ENCODE measurements at regions not wholly inside any gene's neighbourhood (a gene's known extent, or its start where the extent isn't known, plus 50 kb on each side); places are given as distances from the start of the nearest gene placed in this dataset.

DNA sequence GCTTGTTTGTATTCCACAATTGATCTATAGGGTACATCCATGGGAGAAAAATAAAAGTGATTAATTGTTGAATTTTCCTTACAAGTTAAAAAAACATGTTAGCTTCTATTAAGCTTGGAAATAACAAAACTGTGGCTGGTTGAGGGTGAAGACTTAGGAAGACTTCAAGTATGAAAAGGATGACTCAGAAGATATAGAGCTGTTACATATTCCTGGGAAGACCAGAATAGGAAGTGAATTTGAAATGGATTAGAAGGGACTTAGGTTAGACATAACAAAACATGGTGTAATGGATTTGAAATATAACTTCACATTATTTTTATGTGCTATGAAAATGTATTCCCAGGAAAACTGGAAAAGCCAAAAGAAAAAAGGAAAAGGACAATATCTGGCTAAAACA lies 732.2 kb downstream of the HDGFL1 start:
- H2BK5ac ChIP-seq (ENCODE audit: low read depth, low read length, poor library complexity, severe bottlenecking): no peak overlapping the region
- no peaks in the 10 kb centered on the region for H3K4me1 ChIP-seq (ENCODE audit: control insufficient read depth, insufficient read depth, low read length)
- H4K20me1 ChIP-seq (ENCODE audit: insufficient read depth, low read length): no peaks in the 10 kb centered on the region
- in situ Hi-C loops (cut with MboI; ENCODE audit: low sequenced_read_pairs) (no loop called here), dilution Hi-C loops (cut with HindIII; ENCODE audit: low sequenced_read_pairs, unreplicated experiment) (no loop called here), intact Hi-C loops (cut with micrococcal nuclease) (no loop called here)
- no peak overlapping the region for H2AK9ac ChIP-seq (replicated peaks; ENCODE audit: low read depth, low read length, poor library complexity)
- ATAC-seq (ENCODE audit: low read depth) (0 out of 2 replicates have a peak, but pooled peaks have one; percentile 27), DNase-seq (peak; percentile 41)
- H2AK5ac ChIP-seq (ENCODE audit: low read depth, low read length): no peak overlapping the region
- H3K36me3 ChIP-seq (ENCODE audit: control insufficient read depth, insufficient read depth, low read length): no peaks in the 10 kb centered on the region
- H4K8ac ChIP-seq (ENCODE audit: low read depth in 2 of 2, low read length in 2 of 2): no peak overlapping the region
- H3K56ac ChIP-seq (ENCODE audit: extremely low read depth, insufficient read depth, low read length): no peak overlapping the region
- no peak overlapping the region for H3K4me2 ChIP-seq (ENCODE audit: low read depth, low read length)
- H3K79me1 ChIP-seq (ENCODE audit: low read depth in 1 of 2, low read length in 2 of 2): no peaks in the 10 kb centered on the region
- no peak overlapping the region for H3K18ac ChIP-seq (ENCODE audit: low read depth, low read length)
- H4K91ac ChIP-seq (ENCODE audit: insufficient read depth, low read depth, low read length): no peak overlapping the region
- H3K4ac ChIP-seq (ENCODE audit: low read depth, low read length): no peak overlapping the region
- no peak overlapping the region for H3K14ac ChIP-seq (replicated peaks; ENCODE audit: low read depth, low read length)
- H3K9me1 ChIP-seq (ENCODE audit: insufficient read depth, low read length): no peaks in the 10 kb centered on the region
- no peak overlapping the region for H3K23ac ChIP-seq (ENCODE audit: low read depth, low read length)
- POLR2A ChIA-PET (ENCODE audit: unreplicated experiment): no interaction called here
- no peak overlapping the region for H2BK20ac ChIP-seq (ENCODE audit: low read depth, low read length)
- H3K27ac ChIP-seq (ENCODE audit: insufficient read depth, low read length): no peak overlapping the region
- no peak overlapping the region for H2BK15ac ChIP-seq (ENCODE audit: low read depth, low read length)
- TF ChIP-seq MAFK (IDR thresholded peaks at IDR 0.05; ENCODE audit: low read depth, low read length): no peak
- TF ChIP-seq RAD21 (IDR thresholded peaks at IDR 0.05; ENCODE audit: low read length): no peak
- TF ChIP-seq CHD1 (IDR thresholded peaks at IDR 0.05; ENCODE audit: low read depth, low read length): no peak
- TF ChIP-seq, protein P1, sequence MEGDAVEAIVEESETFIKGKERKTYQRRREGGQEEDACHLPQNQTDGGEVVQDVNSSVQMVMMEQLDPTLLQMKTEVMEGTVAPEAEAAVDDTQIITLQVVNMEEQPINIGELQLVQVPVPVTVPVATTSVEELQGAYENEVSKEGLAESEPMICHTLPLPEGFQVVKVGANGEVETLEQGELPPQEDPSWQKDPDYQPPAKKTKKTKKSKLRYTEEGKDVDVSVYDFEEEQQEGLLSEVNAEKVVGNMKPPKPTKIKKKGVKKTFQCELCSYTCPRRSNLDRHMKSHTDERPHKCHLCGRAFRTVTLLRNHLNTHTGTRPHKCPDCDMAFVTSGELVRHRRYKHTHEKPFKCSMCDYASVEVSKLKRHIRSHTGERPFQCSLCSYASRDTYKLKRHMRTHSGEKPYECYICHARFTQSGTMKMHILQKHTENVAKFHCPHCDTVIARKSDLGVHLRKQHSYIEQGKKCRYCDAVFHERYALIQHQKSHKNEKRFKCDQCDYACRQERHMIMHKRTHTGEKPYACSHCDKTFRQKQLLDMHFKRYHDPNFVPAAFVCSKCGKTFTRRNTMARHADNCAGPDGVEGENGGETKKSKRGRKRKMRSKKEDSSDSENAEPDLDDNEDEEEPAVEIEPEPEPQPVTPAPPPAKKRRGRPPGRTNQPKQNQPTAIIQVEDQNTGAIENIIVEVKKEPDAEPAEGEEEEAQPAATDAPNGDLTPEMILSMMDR (conservative IDR thresholded peaks at IDR 0.05; ENCODE audit: low read depth, low read length): no peak
- TF ChIP-seq RFX5 (IDR thresholded peaks at IDR 0.05; ENCODE audit: low read depth, low read length): no peak
- TF ChIP-seq MXI1 (IDR thresholded peaks at IDR 0.05; ENCODE audit: borderline replicate concordance, low read depth, low read length): no peak
- no peak for TF ChIP-seq BHLHE40 (IDR thresholded peaks at IDR 0.05; ENCODE audit: low read depth, low read length)
- TF ChIP-seq, protein P2, sequence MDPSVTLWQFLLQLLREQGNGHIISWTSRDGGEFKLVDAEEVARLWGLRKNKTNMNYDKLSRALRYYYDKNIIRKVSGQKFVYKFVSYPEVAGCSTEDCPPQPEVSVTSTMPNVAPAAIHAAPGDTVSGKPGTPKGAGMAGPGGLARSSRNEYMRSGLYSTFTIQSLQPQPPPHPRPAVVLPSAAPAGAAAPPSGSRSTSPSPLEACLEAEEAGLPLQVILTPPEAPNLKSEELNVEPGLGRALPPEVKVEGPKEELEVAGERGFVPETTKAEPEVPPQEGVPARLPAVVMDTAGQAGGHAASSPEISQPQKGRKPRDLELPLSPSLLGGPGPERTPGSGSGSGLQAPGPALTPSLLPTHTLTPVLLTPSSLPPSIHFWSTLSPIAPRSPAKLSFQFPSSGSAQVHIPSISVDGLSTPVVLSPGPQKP (IDR thresholded peaks at IDR 0.05; ENCODE audit: borderline replicate concordance, low read depth, low read length): no peak
- no peak for TF ChIP-seq RCOR1 (IDR thresholded peaks at IDR 0.05; ENCODE audit: insufficient replicate concordance, low read length)
- TF ChIP-seq FOS (IDR thresholded peaks at IDR 0.05; ENCODE audit: low read depth, low read length): no peak
- TF ChIP-seq NFE2L2 (IDR thresholded peaks at IDR 0.05; ENCODE audit: low read depth, low read length): no peak
- TF ChIP-seq, protein P3, sequence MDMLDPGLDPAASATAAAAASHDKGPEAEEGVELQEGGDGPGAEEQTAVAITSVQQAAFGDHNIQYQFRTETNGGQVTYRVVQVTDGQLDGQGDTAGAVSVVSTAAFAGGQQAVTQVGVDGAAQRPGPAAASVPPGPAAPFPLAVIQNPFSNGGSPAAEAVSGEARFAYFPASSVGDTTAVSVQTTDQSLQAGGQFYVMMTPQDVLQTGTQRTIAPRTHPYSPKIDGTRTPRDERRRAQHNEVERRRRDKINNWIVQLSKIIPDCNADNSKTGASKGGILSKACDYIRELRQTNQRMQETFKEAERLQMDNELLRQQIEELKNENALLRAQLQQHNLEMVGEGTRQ (IDR thresholded peaks at IDR 0.05; ENCODE audit: low read depth, low read length): no peak
- no peak for TF ChIP-seq MAZ (IDR thresholded peaks at IDR 0.05; ENCODE audit: borderline replicate concordance, low read depth, low read length)
- no peak for TF ChIP-seq SMC3 (IDR thresholded peaks at IDR 0.05; ENCODE audit: low read depth, low read length)
- TF ChIP-seq CEBPB (IDR thresholded peaks at IDR 0.05; ENCODE audit: low read depth, low read length): no peak
- H3K4me3 ChIP-seq (ENCODE audit: insufficient read depth, low read depth, low read length): no peak overlapping the region
- no peak overlapping the region for H2AFZ ChIP-seq (replicated peaks; ENCODE audit: low read length, poor library complexity)
- H3K27me3 ChIP-seq (ENCODE audit: control insufficient read depth, insufficient read depth, low read length): no peaks in the 10 kb centered on the region
- no TSS peak for BruUV-seq (replicated peaks)
- H4K5ac ChIP-seq (ENCODE audit: low read depth, low read length): no peak overlapping the region
- no peak overlapping the region for H2BK120ac ChIP-seq (ENCODE audit: low read depth, low read length)
- H3K9me3 ChIP-seq (ENCODE audit: control insufficient read depth, insufficient read depth, low read length): no peaks in the 10 kb centered on the region
- CTCF ChIA-PET: no interaction called here
- H3K9ac ChIP-seq (ENCODE audit: low read depth, low read length): no peak overlapping the region
